ENCODE measurements at regions not wholly inside any gene's neighbourhood (a gene's known extent, or its start where the extent isn't known, plus 50 kb on each side); places are given as distances from the start of the nearest gene placed in this dataset.

- H3K27me3 Mint-ChIP-seq, result peaks cover 7% of the 10 kb centered on the region
- no peak for TF ChIP-seq CTCF (IDR thresholded peaks at IDR 0.05)
- Histone ChIP-seq H3K4me3 (ENCODE audit: low read length) (no peak overlapping the region), H3K27ac (ENCODE audit: low read depth in 1 of 2, low read length in 2 of 2) (no peak overlapping the region), H3K27me3 (ENCODE audit: control insufficient read depth in 1 of 2, insufficient read depth in 2 of 2, low read length in 2 of 2) (no peaks in the 10 kb centered on the region), H3K36me3 (ENCODE audit: insufficient read depth, low read length) (no peaks in the 10 kb centered on the region), H3K9me3 (ENCODE audit: control insufficient read depth in 1 of 2, insufficient read depth in 1 of 2, low read length in 2 of 2) (peaks cover 0 to 10% of the 10 kb centered on the region in 2 experiments), H3K4me1 (ENCODE audit: insufficient read depth, low read length) (no peaks in the 10 kb centered on the region)
- DNase-seq (no peak), ATAC-seq (ENCODE audit: poor library complexity) (no peak)
- intact Hi-C loops (cut with DNase I, micrococcal nuclease), result no loop called here
- H3K9me3 Mint-ChIP-seq, result no peaks in the 10 kb centered on the region
- CTCF ChIA-PET, result no interaction called here
- no peaks in the 10 kb centered on the region for H3K4me1 Mint-ChIP-seq (ENCODE audit: low read depth)
- no peak overlapping the region for H3K4me3 Mint-ChIP-seq
- H3K27ac Mint-ChIP-seq, result no peak overlapping the region
- H3K36me3 Mint-ChIP-seq (ENCODE audit: low read depth), result no peaks in the 10 kb centered on the region
- POLR2A ChIA-PET, result no interaction called here
These were observed 199.3 kb upstream of the MYT1L start for GRCh38 chr2:2530334-2530733.

GRCh38 chr2:2528846-2529245, 197.8 kb upstream of the MYT1L start:
- H3K4me1 Mint-ChIP-seq (ENCODE audit: low read depth), result no peaks in the 10 kb centered on the region
- DNase-seq (no peak), ATAC-seq (ENCODE audit: poor library complexity) (no peak)
- Histone ChIP-seq H3K4me3 (ENCODE audit: low read length) (no peak overlapping the region), H3K4me1 (ENCODE audit: insufficient read depth, low read length) (no peaks in the 10 kb centered on the region), H3K27ac (ENCODE audit: low read depth in 1 of 2, low read length in 2 of 2) (no peak overlapping the region), H3K9me3 (ENCODE audit: control insufficient read depth in 1 of 2, insufficient read depth in 1 of 2, low read length in 2 of 2) (peaks cover 0 to 10% of the 10 kb centered on the region in 2 experiments), H3K27me3 (ENCODE audit: control insufficient read depth in 1 of 2, insufficient read depth in 2 of 2, low read length in 2 of 2) (no peaks in the 10 kb centered on the region), H3K36me3 (ENCODE audit: insufficient read depth, low read length) (no peaks in the 10 kb centered on the region)
- ChIA-PET CTCF (no interaction called here), POLR2A (no interaction called here)
- H3K27me3 Mint-ChIP-seq, result no peaks in the 10 kb centered on the region
- H3K9me3 Mint-ChIP-seq, result no peaks in the 10 kb centered on the region
- H3K36me3 Mint-ChIP-seq (ENCODE audit: low read depth), result no peaks in the 10 kb centered on the region
- no peak overlapping the region for H3K27ac Mint-ChIP-seq
- intact Hi-C loops (cut with DNase I, micrococcal nuclease), result no loop called here
- no peak overlapping the region for H3K4me3 Mint-ChIP-seq
- no peak for TF ChIP-seq CTCF (IDR thresholded peaks at IDR 0.05)

GRCh38 chr2:2527148-2527547, 196.1 kb upstream of the MYT1L start:
- Histone ChIP-seq H3K9me3 (ENCODE audit: control insufficient read depth in 1 of 2, insufficient read depth in 1 of 2, low read length in 2 of 2) (peaks cover 0 to 13% of the 10 kb centered on the region in 2 experiments), H3K36me3 (ENCODE audit: insufficient read depth, low read length) (no peaks in the 10 kb centered on the region), H3K4me1 (ENCODE audit: insufficient read depth, low read length) (no peaks in the 10 kb centered on the region), H3K27me3 (ENCODE audit: control insufficient read depth in 1 of 2, insufficient read depth in 2 of 2, low read length in 2 of 2) (no peaks in the 10 kb centered on the region), H3K27ac (ENCODE audit: low read depth in 1 of 2, low read length in 2 of 2) (no peak overlapping the region), H3K4me3 (ENCODE audit: low read length) (no peak overlapping the region)
- no peaks in the 10 kb centered on the region for H3K9me3 Mint-ChIP-seq
- intact Hi-C loops (cut with DNase I, micrococcal nuclease), result no loop called here
- no peak for DNase-seq
- no peaks in the 10 kb centered on the region for H3K36me3 Mint-ChIP-seq (ENCODE audit: low read depth)
- CTCF ChIA-PET, result no interaction called here
- ATAC-seq (ENCODE audit: poor library complexity), result no peak
- POLR2A ChIA-PET, result no interaction called here
- H3K27ac Mint-ChIP-seq, result no peak overlapping the region
- no peaks in the 10 kb centered on the region for H3K4me1 Mint-ChIP-seq (ENCODE audit: low read depth)
- TF ChIP-seq CTCF (IDR thresholded peaks at IDR 0.05), result no peak
- H3K27me3 Mint-ChIP-seq, result no peaks in the 10 kb centered on the region
- H3K4me3 Mint-ChIP-seq, result no peak overlapping the region

All from CD4-positive, alpha-beta T cell (primary cell).